ENCODE measurements at regions not wholly inside any gene's neighbourhood (a gene's known extent, or its start where the extent isn't known, plus 50 kb on each side); places are given as distances from the start of the nearest gene placed in this dataset.

DNA sequence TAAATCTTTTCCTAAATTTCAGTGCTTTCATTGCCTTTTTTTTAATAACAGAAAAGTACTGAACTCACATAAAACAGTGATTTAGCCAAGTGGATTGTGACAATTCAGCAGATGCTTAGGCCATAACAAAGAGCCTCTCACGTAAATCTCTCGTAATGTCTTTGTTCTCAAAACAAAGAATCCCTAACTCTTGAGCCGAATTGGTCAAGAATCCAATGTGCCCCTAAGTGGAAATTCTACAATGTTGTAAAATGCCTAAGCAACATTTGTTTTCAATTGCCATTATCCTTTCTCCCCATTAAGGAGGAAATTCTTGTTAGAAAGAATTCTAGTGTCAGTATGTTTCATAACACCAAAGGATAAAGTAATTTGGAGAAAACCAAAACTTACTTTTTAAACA, 235.7 kb upstream of the THBS1 start:
- TF ChIP-seq TOX (CRISPR knock-in tag; IDR thresholded peaks at IDR 0.05; ENCODE audit: borderline replicate concordance) (no peak), BACH2 (CRISPR knock-in tag; IDR thresholded peaks at IDR 0.05; ENCODE audit: borderline replicate concordance) (no peak), TCF4 (CRISPR knock-in tag; IDR thresholded peaks at IDR 0.05; ENCODE audit: borderline replicate concordance) (no peak), ZNF565 (CRISPR knock-in tag; conservative IDR thresholded peaks at IDR 0.05; ENCODE audit: low read depth) (no peak), SNAI2 (CRISPR knock-in tag; IDR thresholded peaks at IDR 0.05) (no peak), OSR1 (CRISPR knock-in tag; IDR thresholded peaks at IDR 0.05) (no peak), ZNF70 (CRISPR knock-in tag; IDR thresholded peaks at IDR 0.05) (no peak), CREB5 (CRISPR knock-in tag; IDR thresholded peaks at IDR 0.05; ENCODE audit: low read depth) (no peak), GLIS3 (CRISPR knock-in tag; IDR thresholded peaks at IDR 0.05) (no peak), ZC3H10 (CRISPR knock-in tag; IDR thresholded peaks at IDR 0.05) (no peak), ARNTL (CRISPR knock-in tag; IDR thresholded peaks at IDR 0.05; ENCODE audit: borderline replicate concordance, low read depth) (no peak), RARB (CRISPR knock-in tag; IDR thresholded peaks at IDR 0.05) (no peak), ZFP30 (CRISPR knock-in tag; IDR thresholded peaks at IDR 0.05) (no peak), ESRRG (CRISPR knock-in tag; IDR thresholded peaks at IDR 0.05) (no peak)
- TF ChIP-seq, protein P1, sequence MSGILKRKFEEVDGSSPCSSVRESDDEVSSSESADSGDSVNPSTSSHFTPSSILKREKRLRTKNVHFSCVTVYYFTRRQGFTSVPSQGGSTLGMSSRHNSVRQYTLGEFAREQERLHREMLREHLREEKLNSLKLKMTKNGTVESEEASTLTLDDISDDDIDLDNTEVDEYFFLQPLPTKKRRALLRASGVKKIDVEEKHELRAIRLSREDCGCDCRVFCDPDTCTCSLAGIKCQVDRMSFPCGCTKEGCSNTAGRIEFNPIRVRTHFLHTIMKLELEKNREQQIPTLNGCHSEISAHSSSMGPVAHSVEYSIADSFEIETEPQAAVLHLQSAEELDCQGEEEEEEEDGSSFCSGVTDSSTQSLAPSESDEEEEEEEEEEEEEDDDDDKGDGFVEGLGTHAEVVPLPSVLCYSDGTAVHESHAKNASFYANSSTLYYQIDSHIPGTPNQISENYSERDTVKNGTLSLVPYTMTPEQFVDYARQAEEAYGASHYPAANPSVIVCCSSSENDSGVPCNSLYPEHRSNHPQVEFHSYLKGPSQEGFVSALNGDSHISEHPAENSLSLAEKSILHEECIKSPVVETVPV (CRISPR knock-in tag; IDR thresholded peaks at IDR 0.05) = no peak
- TF ChIP-seq, protein P2, sequence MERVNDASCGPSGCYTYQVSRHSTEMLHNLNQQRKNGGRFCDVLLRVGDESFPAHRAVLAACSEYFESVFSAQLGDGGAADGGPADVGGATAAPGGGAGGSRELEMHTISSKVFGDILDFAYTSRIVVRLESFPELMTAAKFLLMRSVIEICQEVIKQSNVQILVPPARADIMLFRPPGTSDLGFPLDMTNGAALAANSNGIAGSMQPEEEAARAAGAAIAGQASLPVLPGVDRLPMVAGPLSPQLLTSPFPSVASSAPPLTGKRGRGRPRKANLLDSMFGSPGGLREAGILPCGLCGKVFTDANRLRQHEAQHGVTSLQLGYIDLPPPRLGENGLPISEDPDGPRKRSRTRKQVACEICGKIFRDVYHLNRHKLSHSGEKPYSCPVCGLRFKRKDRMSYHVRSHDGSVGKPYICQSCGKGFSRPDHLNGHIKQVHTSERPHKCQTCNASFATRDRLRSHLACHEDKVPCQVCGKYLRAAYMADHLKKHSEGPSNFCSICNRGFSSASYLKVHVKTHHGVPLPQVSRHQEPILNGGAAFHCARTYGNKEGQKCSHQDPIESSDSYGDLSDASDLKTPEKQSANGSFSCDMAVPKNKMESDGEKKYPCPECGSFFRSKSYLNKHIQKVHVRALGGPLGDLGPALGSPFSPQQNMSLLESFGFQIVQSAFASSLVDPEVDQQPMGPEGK (CRISPR knock-in tag; IDR thresholded peaks at IDR 0.05; ENCODE audit: borderline replicate concordance) = no peak
- TF ChIP-seq, protein P3, sequence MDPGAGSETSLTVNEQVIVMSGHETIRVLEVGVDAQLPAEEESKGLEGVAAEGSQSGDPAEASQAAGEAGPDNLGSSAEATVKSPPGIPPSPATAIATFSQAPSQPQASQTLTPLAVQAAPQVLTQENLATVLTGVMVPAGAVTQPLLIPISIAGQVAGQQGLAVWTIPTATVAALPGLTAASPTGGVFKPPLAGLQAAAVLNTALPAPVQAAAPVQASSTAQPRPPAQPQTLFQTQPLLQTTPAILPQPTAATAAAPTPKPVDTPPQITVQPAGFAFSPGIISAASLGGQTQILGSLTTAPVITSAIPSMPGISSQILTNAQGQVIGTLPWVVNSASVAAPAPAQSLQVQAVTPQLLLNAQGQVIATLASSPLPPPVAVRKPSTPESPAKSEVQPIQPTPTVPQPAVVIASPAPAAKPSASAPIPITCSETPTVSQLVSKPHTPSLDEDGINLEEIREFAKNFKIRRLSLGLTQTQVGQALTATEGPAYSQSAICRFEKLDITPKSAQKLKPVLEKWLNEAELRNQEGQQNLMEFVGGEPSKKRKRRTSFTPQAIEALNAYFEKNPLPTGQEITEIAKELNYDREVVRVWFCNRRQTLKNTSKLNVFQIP (CRISPR knock-in tag; IDR thresholded peaks at IDR 0.05; ENCODE audit: borderline replicate concordance, low read depth) = no peak
- ATAC-seq = no peak

GRCh38 chr15:39347453-39347852, 233.4 kb upstream of the THBS1 start:
- TF ChIP-seq, protein P1 (CRISPR knock-in tag; IDR thresholded peaks at IDR 0.05) = no peak
- TF ChIP-seq OSR1 (CRISPR knock-in tag; IDR thresholded peaks at IDR 0.05) (no peak), ARNTL (CRISPR knock-in tag; IDR thresholded peaks at IDR 0.05; ENCODE audit: borderline replicate concordance, low read depth) (no peak), GLIS3 (CRISPR knock-in tag; IDR thresholded peaks at IDR 0.05) (no peak), ZNF70 (CRISPR knock-in tag; IDR thresholded peaks at IDR 0.05) (no peak), ESRRG (CRISPR knock-in tag; IDR thresholded peaks at IDR 0.05) (no peak), PPARA (CRISPR knock-in tag; IDR thresholded peaks at IDR 0.05; ENCODE audit: borderline replicate concordance) (no peak), RARB (CRISPR knock-in tag; IDR thresholded peaks at IDR 0.05) (no peak), ZNF8 (CRISPR knock-in tag; IDR thresholded peaks at IDR 0.05) (no peak), CREB5 (CRISPR knock-in tag; IDR thresholded peaks at IDR 0.05; ENCODE audit: low read depth) (no peak), ZFP30 (CRISPR knock-in tag; IDR thresholded peaks at IDR 0.05) (no peak), TCF4 (CRISPR knock-in tag; IDR thresholded peaks at IDR 0.05; ENCODE audit: borderline replicate concordance) (no peak)
- TF ChIP-seq, protein P3 (CRISPR knock-in tag; IDR thresholded peaks at IDR 0.05; ENCODE audit: borderline replicate concordance, low read depth) = no peak

More at GRCh38 chr15:39347453-39347852, 233.4 kb upstream of the THBS1 start:
- ATAC-seq = no peak
